ENCODE measurements at regions not wholly inside any gene's neighbourhood (a gene's known extent, or its start where the extent isn't known, plus 50 kb on each side); places are given as distances from the start of the nearest gene placed in this dataset.

- TF ChIP-seq EZH2 (IDR thresholded peaks at IDR 0.05): no peak
- TF ChIP-seq RAD21 (IDR thresholded peaks at IDR 0.05; ENCODE audit: low read depth): no peak
- no peak for TF ChIP-seq CTCF (IDR thresholded peaks at IDR 0.05 in 2 of 3, conservative IDR thresholded peaks at IDR 0.05 in 1 of 3; ENCODE audit: borderline replicate concordance in 1 of 3, insufficient read depth in 1 of 3, low read depth in 2 of 3, low read length in 2 of 3)
- TF ChIP-seq ZNF274 (IDR thresholded peaks at IDR 0.05; ENCODE audit: low read depth, low read length): no peak
These were observed 2288.5 kb upstream of the C9orf72 start for GRCh38 chr9:29861803-29862202.
